Ishikawa (cell line): ENCODE measurements at regions not wholly inside any gene's neighbourhood (a gene's known extent, or its start where the extent isn't known, plus 50 kb on each side); places are given as distances from the start of the nearest gene placed in this dataset.

Source experiments
- CEBPB ChIP-seq: IDR thresholded peaks from 2 replicates; pipeline ENCODE4 v1.6.1; 2012
- CREB1 ChIP-seq: IDR thresholded peaks from 2 replicates; pipeline ENCODE4 v1.6.1; 2012; ENCODE audit warnings: low read depth
- EP300 ChIP-seq: IDR thresholded peaks from 2 replicates; pipeline ENCODE4 v1.6.1; 2012; ENCODE audit warnings: borderline replicate concordance
- FOXM1 ChIP-seq: IDR thresholded peaks from 2 replicates; pipeline ENCODE4 v1.6.1; 2012; ENCODE audit warnings: low read depth, borderline replicate concordance
- MAX ChIP-seq: IDR thresholded peaks from 2 replicates; pipeline ENCODE4 v1.6.1; 2012
- NFIC ChIP-seq: IDR thresholded peaks from 2 replicates; pipeline ENCODE4 v1.6.1; 2012
- RAD21 ChIP-seq: IDR thresholded peaks from 2 replicates; pipeline ENCODE4 v1.6.1; 2012; ENCODE audit warnings: low read depth
- REST ChIP-seq: IDR thresholded peaks from 2 replicates; pipeline ENCODE4 v1.6.1; 2012; ENCODE audit warnings: low read depth, mild to moderate bottlenecking
- TAF1 ChIP-seq: IDR thresholded peaks from 2 replicates; pipeline ENCODE4 v1.6.1; 2012; ENCODE audit warnings: low read depth, mild to moderate bottlenecking
- YY1 ChIP-seq: IDR thresholded peaks from 2 replicates; pipeline ENCODE4 v1.6.1; 2012; ENCODE audit warnings: low read depth
- ZBTB7A ChIP-seq: IDR thresholded peaks from 2 replicates; pipeline ENCODE4 v1.6.1; 2012; ENCODE audit warnings: low read depth

GRCh38 chr1:30046751-30047150, 676.6 kb downstream of the MATN1 start:
- TF ChIP-seq TAF1 (no peak), RAD21 (no peak), NFIC (no peak), MAX (no peak), CREB1 (no peak), REST (no peak), YY1 (no peak), FOXM1 (no peak), EP300 (no peak), CEBPB (no peak), ZBTB7A (no peak)
